Esophagus muscularis mucosa (tissue), 3 donors: ENCODE measurements at regions not wholly inside any gene's neighbourhood (a gene's known extent, or its start where the extent isn't known, plus 50 kb on each side); places are given as distances from the start of the nearest gene placed in this dataset.

ENCODE experiments used
- POLR2AphosphoS5 ChIP-seq, 2 donors: sonication (generic); formaldehyde crosslinking; IDR thresholded peaks; one replicate each; pipeline ENCODE4 v1.6.1; 2017; ENCODE audit warnings: antibody characterized with exemption in 2 of 2
- TF ChIP-seq, protein P1 (sequence below), 3 experiments: fragments of 200-600 bp in 2 of 3; fragments of 450-650 bp in 1 of 3; sonication (generic) in 2 of 3; IDR thresholded peaks; one replicate each; pipeline ENCODE4 v1.5.1; 2017 to 2019; ENCODE audit warnings: antibody characterized with exemption in 3 of 3, mild to moderate bottlenecking in 2 of 3, moderate library complexity in 1 of 3

DNA sequence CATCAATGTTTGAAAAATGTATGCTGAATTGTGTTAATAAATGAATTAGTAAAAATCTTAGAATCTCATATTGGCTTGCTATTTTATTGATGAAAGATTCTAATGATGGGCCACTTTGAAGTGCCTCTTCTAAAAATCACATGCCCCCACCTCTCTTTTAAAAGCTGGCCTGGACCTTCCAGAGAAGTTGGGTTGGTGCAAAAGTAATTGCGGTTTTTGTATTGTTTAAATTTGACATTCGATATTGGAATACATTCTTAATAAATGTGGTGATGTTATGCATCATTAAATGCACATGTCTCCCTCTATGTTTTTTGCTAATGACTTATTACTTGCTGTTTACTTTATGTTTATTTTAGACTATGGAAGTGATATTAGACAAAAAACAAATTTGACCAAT is 314.6 kb upstream of the C16orf82 start:
- TF ChIP-seq POLR2AphosphoS5 (IDR thresholded peaks at IDR 0.05), result no peak
- TF ChIP-seq, protein P1, sequence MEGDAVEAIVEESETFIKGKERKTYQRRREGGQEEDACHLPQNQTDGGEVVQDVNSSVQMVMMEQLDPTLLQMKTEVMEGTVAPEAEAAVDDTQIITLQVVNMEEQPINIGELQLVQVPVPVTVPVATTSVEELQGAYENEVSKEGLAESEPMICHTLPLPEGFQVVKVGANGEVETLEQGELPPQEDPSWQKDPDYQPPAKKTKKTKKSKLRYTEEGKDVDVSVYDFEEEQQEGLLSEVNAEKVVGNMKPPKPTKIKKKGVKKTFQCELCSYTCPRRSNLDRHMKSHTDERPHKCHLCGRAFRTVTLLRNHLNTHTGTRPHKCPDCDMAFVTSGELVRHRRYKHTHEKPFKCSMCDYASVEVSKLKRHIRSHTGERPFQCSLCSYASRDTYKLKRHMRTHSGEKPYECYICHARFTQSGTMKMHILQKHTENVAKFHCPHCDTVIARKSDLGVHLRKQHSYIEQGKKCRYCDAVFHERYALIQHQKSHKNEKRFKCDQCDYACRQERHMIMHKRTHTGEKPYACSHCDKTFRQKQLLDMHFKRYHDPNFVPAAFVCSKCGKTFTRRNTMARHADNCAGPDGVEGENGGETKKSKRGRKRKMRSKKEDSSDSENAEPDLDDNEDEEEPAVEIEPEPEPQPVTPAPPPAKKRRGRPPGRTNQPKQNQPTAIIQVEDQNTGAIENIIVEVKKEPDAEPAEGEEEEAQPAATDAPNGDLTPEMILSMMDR (IDR thresholded peaks at IDR 0.05), result no peak
